AG10803 (cell line): ENCODE measurements at regions not wholly inside any gene's neighbourhood (a gene's known extent, or its start where the extent isn't known, plus 50 kb on each side); places are given as distances from the start of the nearest gene placed in this dataset.

Experiments
- DNase-seq: peaks from one replicate; pipeline ENCODE4 v3.0.0; 2010; ENCODE audit warnings: low read depth
- H3K4me3 ChIP-seq: 2 replicates; pipeline ENCODE4 v1.5.1; 2011; ENCODE audit warnings: mild to moderate bottlenecking, low read length, control low read depth
- TF ChIP-seq, protein P1 (sequence below): conservative IDR thresholded peaks from 2 replicates; pipeline ENCODE4 v1.5.1; 2011; ENCODE audit warnings: mild to moderate bottlenecking, low read length, control low read depth, inconsistent platforms

DNA sequence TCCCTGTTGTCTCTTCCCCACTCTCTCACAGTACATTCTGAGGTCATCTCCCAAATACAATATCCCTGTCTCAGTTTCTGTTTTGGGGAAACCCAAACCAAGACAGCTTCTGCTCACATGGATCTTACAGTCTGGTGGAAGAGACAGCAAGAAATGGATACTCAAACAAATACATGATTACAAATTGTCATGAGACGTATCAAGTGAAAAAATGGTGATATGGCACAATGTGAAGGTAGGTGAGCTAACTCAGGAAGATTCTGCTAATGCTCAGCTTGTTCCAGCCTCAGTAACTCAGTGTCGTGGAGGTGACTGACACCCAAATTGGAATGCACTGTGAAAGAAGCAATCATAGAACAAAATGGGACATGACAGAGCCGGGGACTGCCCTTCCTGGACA is 68.3 kb downstream of the CHST1 start:
- TF ChIP-seq, protein P1, sequence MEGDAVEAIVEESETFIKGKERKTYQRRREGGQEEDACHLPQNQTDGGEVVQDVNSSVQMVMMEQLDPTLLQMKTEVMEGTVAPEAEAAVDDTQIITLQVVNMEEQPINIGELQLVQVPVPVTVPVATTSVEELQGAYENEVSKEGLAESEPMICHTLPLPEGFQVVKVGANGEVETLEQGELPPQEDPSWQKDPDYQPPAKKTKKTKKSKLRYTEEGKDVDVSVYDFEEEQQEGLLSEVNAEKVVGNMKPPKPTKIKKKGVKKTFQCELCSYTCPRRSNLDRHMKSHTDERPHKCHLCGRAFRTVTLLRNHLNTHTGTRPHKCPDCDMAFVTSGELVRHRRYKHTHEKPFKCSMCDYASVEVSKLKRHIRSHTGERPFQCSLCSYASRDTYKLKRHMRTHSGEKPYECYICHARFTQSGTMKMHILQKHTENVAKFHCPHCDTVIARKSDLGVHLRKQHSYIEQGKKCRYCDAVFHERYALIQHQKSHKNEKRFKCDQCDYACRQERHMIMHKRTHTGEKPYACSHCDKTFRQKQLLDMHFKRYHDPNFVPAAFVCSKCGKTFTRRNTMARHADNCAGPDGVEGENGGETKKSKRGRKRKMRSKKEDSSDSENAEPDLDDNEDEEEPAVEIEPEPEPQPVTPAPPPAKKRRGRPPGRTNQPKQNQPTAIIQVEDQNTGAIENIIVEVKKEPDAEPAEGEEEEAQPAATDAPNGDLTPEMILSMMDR, result no peak
- no peak for DNase-seq

DNA sequence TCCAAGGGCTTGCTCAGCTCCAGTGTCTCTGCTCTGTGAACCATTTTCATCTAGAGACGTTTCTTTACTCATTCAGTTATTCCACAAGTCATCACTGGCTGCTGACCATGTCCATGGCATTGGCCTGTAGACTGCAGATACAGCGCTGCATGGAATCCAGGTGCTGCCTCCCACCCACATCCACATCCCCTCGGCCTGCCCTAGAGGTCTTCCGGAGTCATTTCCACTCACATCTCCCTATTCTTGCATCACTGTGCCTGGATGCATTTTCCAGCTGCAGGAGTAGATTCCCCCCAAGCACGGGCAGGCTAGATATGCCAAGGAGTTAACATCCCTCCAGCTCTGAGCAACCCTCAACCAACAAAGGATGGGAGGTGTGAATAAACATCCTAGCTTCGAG is 68.9 kb downstream of the CHST1 start:
- TF ChIP-seq, protein P1, result no peak
- no peak for DNase-seq
- H3K4me3 ChIP-seq, result no peak overlapping the region

More for the DNA sequence above, 68.3 kb downstream of the CHST1 start:
- H3K4me3 ChIP-seq, result no peak overlapping the region

DNA sequence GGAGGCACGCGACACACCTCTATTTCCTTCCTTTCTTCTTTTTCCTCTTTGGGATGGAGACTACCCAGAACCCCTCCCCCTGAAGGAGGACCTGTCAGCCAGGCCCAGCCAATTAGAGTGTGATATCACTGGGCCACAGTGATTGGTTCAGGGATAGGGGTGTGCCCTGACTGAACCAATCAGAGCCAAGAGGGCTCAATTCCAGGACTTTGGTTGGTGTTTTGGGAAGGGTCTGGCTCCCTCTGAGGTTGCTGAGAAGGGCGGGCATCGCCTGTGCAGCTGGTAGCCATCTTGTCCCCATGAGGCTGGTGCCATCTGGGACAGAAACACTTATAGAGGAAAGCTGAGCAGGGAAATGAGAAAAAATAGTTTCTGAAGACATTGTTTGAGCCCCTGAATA is 71.4 kb downstream of the CHST1 start:
- DNase-seq, result no peak
- TF ChIP-seq, protein P1, result no peak
- H3K4me3 ChIP-seq, result no peak overlapping the region

DNA sequence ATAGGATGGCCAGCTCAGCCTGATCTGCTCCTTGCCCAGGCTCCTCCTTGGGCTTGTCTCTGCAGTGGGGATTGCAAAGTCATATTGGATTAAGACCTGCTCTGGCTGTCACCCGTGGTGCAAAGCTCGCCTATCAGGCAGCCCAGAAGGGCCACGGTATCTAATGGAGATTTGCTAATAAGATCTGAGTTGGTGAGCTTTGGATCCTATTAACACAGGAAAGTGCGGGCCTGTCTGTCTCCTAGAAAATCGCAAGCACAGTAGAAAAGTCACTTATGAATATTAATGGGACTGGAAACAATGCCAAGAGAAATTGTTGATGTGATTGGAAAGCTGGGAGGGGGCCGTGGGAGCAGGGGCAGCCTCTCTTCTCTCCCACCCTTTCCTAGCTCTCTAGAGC is 72.8 kb downstream of the CHST1 start:
- DNase-seq, result no peak
- TF ChIP-seq, protein P1, result no peak
- no peak overlapping the region for H3K4me3 ChIP-seq

DNA sequence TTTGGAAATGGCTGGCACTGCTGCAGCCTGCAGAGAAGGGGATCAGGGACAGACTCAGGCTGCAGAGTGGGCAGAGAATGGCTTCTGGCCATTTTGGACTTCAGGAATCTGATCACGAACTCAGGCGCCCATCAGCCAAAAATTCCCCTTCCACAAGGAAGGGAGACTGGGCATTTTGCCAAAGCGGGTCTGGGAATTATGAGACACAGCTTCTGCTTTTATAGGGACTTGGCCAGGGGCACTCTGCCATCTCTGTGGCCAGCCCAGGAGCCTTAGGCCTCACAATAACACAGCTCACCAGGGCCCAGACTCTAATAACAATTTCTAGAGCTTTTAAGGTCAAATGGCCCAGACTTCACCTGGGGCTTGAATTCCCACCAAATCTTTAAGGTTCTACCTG is 74.7 kb downstream of the CHST1 start:
- DNase-seq, result no peak
- TF ChIP-seq, protein P1, result no peak
- H3K4me3 ChIP-seq, result no peak overlapping the region

DNA sequence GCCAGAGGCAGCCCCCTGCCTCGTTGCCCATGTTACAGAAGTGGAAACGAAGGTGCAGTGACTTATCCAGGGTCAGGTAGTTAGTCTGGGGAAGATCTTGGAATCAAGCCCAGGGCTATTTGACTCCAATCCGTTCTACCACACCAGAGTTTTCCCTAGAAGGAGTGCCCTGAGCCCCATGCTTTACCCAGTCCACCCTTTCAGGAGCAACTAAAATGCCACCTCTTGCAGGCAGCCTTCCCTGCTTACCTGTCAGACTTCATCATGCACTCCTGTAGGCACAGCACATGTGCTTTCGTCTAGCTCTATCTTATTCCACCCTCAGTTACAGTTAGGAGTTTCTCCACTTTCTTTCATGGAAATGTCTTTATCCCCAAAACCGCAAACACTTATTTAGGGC is 80.2 kb downstream of the CHST1 start:
- H3K4me3 ChIP-seq, result no peak overlapping the region
- DNase-seq, result no peak
- TF ChIP-seq, protein P1, result no peak

DNA sequence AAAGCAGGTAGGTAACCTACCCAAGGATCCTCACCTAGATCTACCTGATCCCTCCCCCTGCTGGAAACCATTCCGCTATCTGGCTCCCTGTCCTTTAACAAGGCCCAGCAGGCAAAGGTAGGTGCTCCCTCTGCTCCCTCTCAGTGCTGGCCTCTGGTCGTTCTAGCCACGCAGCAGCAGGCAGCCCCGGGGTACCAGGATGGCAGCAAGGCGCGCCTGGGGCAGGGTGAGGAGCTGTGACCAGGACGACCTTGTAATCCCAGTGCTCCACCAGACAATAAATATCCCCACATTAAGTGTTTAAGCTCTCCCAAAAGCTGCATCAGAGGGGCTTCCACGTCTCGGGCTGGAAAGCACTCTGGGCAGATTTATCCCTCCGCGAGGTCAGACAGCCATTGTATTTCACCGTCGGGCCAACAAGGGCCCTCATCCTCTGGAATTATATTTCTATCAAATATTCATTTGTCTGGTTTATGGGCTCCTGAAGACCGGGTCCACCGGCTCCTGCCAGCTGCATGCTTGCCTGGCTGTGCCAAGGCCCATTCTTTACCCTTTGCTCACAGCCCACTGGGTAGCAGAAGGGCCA is 81.3 kb downstream of the CHST1 start:
- H3K4me3 ChIP-seq, result no peak overlapping the region
- TF ChIP-seq, protein P1, result no peak
- no peak for DNase-seq
